ENCODE measurements at regions not wholly inside any gene's neighbourhood (a gene's known extent, or its start where the extent isn't known, plus 50 kb on each side); places are given as distances from the start of the nearest gene placed in this dataset.
"Not testable (repeated sequence)": the region's sequence is repeated elsewhere in the genome, so short reads cannot be mapped to it uniquely, and the experiment has no call there.

- DNase-seq (ENCODE audit: extremely low read depth in 1 of 11, low read depth in 9 of 11, low spot score in 4 of 11) = no peak
These were observed 423.6 kb downstream of the BCKDHB start for GRCh38 chr6:80530103-80530502.

DNA sequence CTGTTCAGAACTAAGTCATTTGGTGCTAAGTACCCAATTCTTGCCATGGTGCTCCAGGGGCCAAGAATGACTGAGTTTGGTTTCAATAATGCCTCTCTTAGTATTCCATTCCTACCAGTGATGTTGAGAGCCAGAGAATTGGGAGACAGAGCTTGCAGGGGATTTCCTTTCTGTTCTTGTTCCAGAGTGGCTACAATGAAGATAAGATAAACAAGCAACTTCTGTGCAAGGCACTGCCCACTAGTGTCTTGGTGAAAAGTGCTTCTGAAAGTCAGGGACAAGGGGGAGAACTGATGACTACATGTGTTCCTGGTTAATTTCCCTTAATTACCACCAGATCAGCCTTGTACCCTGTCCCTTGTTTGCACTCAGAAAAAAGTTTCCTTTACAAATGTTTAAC is 421.6 kb downstream of the BCKDHB start:
- DNase-seq (ENCODE audit: extremely low read depth in 1 of 11, low read depth in 9 of 11, low spot score in 4 of 11) = no peak

GRCh38 chr6:80527552-80528052 is 421.1 kb downstream of the BCKDHB start:
- no peak for DNase-seq (ENCODE audit: extremely low read depth in 1 of 11, low read depth in 9 of 11, low spot score in 4 of 11)

DNA sequence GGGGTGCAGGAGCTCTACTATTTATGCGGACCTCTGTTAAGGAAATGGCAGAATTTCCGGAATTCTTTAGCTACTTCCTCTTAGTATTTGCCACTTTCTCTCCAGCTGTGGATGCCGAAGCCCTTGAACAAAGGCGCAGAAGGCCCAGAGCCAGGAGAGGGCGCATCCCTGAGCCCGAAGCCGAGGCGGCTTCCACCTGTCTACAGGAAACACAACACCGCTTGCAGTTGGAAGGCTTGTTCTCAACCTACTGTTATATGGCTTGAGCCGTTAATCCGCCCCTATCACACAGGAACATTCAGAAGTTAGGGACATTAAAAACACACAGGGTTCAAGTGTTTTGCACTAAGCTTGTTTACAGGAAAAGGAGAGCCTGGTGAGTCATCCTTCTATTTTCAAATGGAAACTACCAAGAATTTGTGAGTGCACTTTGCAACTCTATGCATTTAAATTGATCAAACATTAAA is 417.1 kb downstream of the BCKDHB start:
- DNase-seq (ENCODE audit: extremely low read depth in 1 of 11, low read depth in 9 of 11, low spot score in 4 of 11) = peak in 6 of 11 donors; percentile 7 to 20 (median 13)

- peak in 6 of 11 donors; percentile 6 to 28 (median 24) for DNase-seq (ENCODE audit: extremely low read depth in 1 of 11, low read depth in 9 of 11, low spot score in 4 of 11)
These were observed 416.5 kb downstream of the BCKDHB start for GRCh38 chr6:80523010-80523409.

- DNase-seq (ENCODE audit: extremely low read depth in 1 of 11, low read depth in 9 of 11, low spot score in 4 of 11) = peak in 5 of 11 donors; percentile 5 to 18 (median 8)
These were observed 416.1 kb downstream of the BCKDHB start for GRCh38 chr6:80522576-80522975.

DNA sequence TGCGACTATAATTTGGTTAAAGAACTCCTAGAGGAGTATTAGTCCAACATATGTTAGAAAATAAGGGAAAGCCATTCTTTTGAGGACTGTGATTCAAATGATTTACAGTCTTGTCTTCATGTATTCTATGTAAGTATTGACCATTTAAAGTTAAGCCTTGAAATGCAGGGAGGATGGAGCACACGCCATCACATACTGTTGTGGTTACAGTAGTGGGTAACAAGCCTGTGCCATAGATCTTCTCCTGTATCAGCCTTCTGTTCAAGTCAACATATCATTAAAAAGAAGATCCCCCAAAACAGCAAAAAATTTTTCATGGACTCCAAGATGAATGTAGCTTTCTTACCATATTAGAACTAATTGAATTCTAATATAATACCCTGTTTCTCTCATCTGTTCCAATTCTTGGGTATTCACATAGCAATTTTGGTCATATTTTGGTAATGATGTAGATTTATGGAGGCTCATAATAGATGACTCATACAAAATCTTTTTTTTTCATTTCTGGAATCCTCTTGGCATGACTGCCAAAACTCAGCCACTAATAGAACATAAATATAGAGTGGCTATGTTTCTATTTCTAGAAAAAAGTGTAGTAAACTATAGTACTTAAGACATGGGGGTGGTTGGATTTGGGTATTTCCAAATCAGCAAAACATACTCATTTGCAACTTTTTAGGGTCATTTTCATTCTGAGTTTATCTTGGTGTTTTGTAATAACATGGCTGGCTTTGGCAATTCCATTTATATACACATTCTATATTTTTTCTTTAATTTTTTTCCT is 413.5 kb downstream of the BCKDHB start:
- no peak for DNase-seq (ENCODE audit: extremely low read depth in 1 of 11, low read depth in 9 of 11, low spot score in 4 of 11)

DNA sequence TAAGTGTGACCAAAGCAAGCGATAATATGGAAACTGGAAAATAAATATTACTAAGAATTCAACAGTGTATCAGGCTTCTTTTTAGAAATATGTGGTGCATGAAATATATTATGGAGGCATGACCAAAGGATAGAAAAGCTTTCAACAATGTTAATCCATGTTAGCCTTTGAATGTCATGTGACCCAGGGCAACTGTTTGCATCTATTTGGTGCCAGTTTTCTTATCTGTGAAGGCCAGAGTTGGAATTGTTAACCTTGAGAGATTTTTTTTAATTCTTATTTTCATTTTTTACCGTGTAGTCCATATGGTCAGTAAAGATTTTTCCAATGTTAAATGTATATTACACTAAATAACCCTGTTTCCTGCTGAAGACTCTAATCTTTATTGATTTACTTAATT is 411.1 kb downstream of the BCKDHB start:
- DNase-seq (ENCODE audit: extremely low read depth in 1 of 11, low read depth in 9 of 11, low spot score in 4 of 11) = no peak

- DNase-seq (ENCODE audit: extremely low read depth in 1 of 11, low read depth in 9 of 11, low spot score in 4 of 11) = not testable (repeated sequence)
These were observed 404.1 kb downstream of the BCKDHB start for GRCh38 chr6:80510521-80510920.

GRCh38 chr6:80508885-80509630 is 402.6 kb downstream of the BCKDHB start:
- no peak for DNase-seq (ENCODE audit: extremely low read depth in 1 of 11, low read depth in 9 of 11, low spot score in 4 of 11)

GRCh38 chr6:80504882-80505281 is 398.4 kb downstream of the BCKDHB start:
- no peak for DNase-seq (ENCODE audit: extremely low read depth in 1 of 11, low read depth in 9 of 11, low spot score in 4 of 11)

DNA sequence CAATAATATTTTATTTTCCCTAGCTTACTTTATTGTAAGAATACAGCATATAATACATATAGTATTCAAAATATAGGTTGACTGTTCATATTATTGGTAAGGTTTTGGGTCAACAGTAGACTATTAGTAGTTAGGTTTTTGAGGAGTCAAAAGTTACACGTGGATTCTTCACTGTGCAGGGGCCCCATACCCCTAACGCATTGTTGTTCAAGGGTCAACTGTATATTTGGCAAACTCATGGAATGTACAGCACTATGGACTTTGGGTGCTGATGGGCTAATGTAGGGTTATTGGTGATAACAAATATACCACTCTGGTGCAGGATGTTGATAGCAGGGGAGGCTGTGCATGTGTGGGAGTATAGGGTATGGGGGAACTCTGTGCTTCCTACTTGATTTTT is 397.2 kb downstream of the BCKDHB start:
- no peak for DNase-seq (ENCODE audit: extremely low read depth in 1 of 11, low read depth in 9 of 11, low spot score in 4 of 11)

GRCh38 chr6:80502871-80503270 is 396.4 kb downstream of the BCKDHB start:
- DNase-seq (ENCODE audit: extremely low read depth in 1 of 11, low read depth in 9 of 11, low spot score in 4 of 11) = no peak

GRCh38 chr6:80501636-80502035 is 395.2 kb downstream of the BCKDHB start:
- no peak for DNase-seq (ENCODE audit: extremely low read depth in 1 of 11, low read depth in 9 of 11, low spot score in 4 of 11)

GRCh38 chr6:80497696-80498486 is 391.4 kb downstream of the BCKDHB start:
- DNase-seq (ENCODE audit: extremely low read depth in 1 of 11, low read depth in 9 of 11, low spot score in 4 of 11) = not testable (repeated sequence)

- no peak for DNase-seq (ENCODE audit: extremely low read depth in 1 of 11, low read depth in 9 of 11, low spot score in 4 of 11)
These were observed 383.6 kb downstream of the BCKDHB start for GRCh38 chr6:80489911-80490635.

DNA sequence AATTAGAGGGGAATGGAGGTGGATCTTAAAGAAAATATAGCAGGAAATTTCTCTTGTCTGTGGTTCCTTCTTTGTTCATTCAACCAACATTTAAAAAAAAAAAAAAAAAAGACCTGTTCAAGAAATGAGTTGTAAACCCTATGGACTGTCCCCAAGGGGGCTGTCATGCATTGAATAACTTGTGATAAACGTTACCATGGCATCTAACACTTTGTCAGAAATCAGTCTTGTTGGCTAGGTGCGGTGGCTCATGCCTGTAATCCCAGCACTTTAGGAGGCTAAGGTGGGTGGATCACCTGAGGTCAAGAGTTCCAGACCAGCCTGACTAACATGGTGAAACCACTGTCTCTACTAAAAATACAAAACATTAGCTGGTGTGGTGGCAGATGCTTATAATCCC is 381.7 kb downstream of the BCKDHB start:
- no peak for DNase-seq (ENCODE audit: extremely low read depth in 1 of 11, low read depth in 9 of 11, low spot score in 4 of 11)

DNA sequence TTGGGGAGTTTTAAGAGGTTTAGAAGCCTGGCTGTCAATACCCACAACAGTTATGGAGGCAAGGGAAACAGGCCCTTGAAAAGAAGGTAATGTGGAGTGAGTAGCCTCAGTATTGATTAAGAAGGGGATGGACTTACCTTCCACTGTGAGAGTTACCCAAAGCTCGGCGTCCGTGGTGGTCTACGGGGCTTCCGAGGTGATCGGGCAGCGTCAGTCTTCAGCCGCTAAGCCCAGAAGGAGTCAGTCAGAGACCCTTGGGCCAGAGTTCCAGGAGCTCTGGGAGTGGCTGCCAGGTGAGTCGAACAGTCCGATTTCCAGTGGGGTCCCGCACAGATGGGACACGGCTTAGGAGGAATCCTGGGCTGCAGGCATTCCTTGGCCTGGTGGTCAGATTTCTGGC is 379.0 kb downstream of the BCKDHB start:
- not testable (repeated sequence) for DNase-seq (ENCODE audit: extremely low read depth in 1 of 11, low read depth in 9 of 11, low spot score in 4 of 11)

DNA sequence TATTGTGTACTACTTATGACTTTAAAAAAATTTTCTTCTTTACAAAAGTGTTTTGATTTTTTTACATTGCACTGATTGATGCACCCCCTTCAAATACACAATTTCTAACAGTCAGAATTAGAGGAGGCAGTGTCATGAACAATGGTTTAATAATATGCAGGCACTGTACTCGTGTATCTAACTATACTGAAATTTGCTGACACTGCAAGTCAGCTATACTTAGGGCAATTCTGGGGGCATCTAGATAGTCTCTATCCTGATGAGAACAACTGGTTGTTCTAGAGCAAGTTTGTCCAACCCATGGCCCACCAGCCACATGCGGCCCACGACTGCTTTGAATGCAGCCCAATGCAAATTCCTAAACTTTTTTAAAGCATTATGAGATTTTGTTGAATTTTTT is 375.6 kb downstream of the BCKDHB start:
- DNase-seq (ENCODE audit: extremely low read depth in 1 of 11, low read depth in 9 of 11, low spot score in 4 of 11) = no peak
